Ishikawa (cell line): ENCODE measurements at regions not wholly inside any gene's neighbourhood (a gene's known extent, or its start where the extent isn't known, plus 50 kb on each side); places are given as distances from the start of the nearest gene placed in this dataset.
A peak's percentile ranks its signal among the peaks of the same experiment; 100 is the strongest.

Experiments used
- CEBPB ChIP-seq: IDR thresholded peaks from 2 replicates; pipeline ENCODE4 v1.6.1; 2012
- CREB1 ChIP-seq: IDR thresholded peaks from 2 replicates; pipeline ENCODE4 v1.6.1; 2012; ENCODE audit warnings: low read depth
- EGR1 ChIP-seq: IDR thresholded peaks from 2 replicates; pipeline ENCODE4 v1.6.1; 2012
- EP300 ChIP-seq: IDR thresholded peaks from 2 replicates; pipeline ENCODE4 v1.6.1; 2012; ENCODE audit warnings: borderline replicate concordance
- FOXM1 ChIP-seq: IDR thresholded peaks from 2 replicates; pipeline ENCODE4 v1.6.1; 2012; ENCODE audit warnings: low read depth, borderline replicate concordance
- MAX ChIP-seq: IDR thresholded peaks from 2 replicates; pipeline ENCODE4 v1.6.1; 2012
- NFIC ChIP-seq: IDR thresholded peaks from 2 replicates; pipeline ENCODE4 v1.6.1; 2012
- RAD21 ChIP-seq: IDR thresholded peaks from 2 replicates; pipeline ENCODE4 v1.6.1; 2012; ENCODE audit warnings: low read depth
- REST ChIP-seq: IDR thresholded peaks from 2 replicates; pipeline ENCODE4 v1.6.1; 2012; ENCODE audit warnings: low read depth, mild to moderate bottlenecking
- TAF1 ChIP-seq: IDR thresholded peaks from 2 replicates; pipeline ENCODE4 v1.6.1; 2012; ENCODE audit warnings: low read depth, mild to moderate bottlenecking
- TCF12 ChIP-seq: IDR thresholded peaks from 2 replicates; pipeline ENCODE4 v1.6.1; 2012; ENCODE audit warnings: low read depth
- TEAD4 ChIP-seq: IDR thresholded peaks from 2 replicates; pipeline ENCODE4 v1.6.1; 2012
- YY1 ChIP-seq: IDR thresholded peaks from 2 replicates; pipeline ENCODE4 v1.6.1; 2012; ENCODE audit warnings: low read depth
- ZBTB7A ChIP-seq: IDR thresholded peaks from 2 replicates; pipeline ENCODE4 v1.6.1; 2012; ENCODE audit warnings: low read depth
- TF ChIP-seq, protein P1 (sequence below): IDR thresholded peaks from 2 replicates; pipeline ENCODE4 v1.6.1; 2012

- TF ChIP-seq EGR1, result no peak
- TF ChIP-seq TCF12, result no peak
- TF ChIP-seq YY1, result no peak
- TF ChIP-seq TEAD4, result no peak
- no peak for TF ChIP-seq RAD21
- TF ChIP-seq FOXM1, result no peak
- no peak for TF ChIP-seq CEBPB
- TF ChIP-seq EP300, result no peak
- no peak for TF ChIP-seq MAX
- TF ChIP-seq ZBTB7A, result no peak
- TF ChIP-seq NFIC, result no peak
Observed at GRCh38 chr10:30788307-30788706, 158.8 kb upstream of the LYZL2 start.

DNA sequence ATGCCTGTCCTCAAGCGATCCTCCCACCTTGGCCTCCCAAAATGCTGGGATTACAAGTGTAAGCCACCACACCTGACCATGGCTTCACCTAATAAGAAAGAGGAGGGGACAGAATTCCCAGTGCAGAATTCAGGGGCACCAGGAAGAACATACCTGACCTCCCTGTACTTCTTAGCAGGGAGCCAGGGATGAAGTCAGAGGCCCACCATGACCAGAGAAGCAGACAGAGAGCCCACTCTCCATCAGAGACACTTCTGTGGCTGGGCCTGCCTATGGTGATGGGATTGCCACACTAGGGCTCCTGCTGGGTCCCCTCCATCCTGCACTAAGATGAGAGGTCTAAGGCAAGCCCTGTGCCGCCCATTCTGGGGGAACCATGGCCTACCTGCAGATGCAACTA is 157.4 kb upstream of the LYZL2 start:
- no peak for TF ChIP-seq TAF1
- no peak for TF ChIP-seq RAD21
- no peak for TF ChIP-seq CEBPB
- no peak for TF ChIP-seq EGR1
- TF ChIP-seq MAX, result no peak
- TF ChIP-seq TEAD4, result no peak
- no peak for TF ChIP-seq CREB1
- TF ChIP-seq TCF12, result no peak
- no peak for TF ChIP-seq NFIC
- no peak for TF ChIP-seq YY1
- TF ChIP-seq, protein P1, sequence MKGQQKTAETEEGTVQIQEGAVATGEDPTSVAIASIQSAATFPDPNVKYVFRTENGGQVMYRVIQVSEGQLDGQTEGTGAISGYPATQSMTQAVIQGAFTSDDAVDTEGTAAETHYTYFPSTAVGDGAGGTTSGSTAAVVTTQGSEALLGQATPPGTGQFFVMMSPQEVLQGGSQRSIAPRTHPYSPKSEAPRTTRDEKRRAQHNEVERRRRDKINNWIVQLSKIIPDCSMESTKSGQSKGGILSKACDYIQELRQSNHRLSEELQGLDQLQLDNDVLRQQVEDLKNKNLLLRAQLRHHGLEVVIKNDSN, result no peak
- no peak for TF ChIP-seq EP300
- no peak for TF ChIP-seq ZBTB7A
- no peak for TF ChIP-seq REST
- no peak for TF ChIP-seq FOXM1

DNA sequence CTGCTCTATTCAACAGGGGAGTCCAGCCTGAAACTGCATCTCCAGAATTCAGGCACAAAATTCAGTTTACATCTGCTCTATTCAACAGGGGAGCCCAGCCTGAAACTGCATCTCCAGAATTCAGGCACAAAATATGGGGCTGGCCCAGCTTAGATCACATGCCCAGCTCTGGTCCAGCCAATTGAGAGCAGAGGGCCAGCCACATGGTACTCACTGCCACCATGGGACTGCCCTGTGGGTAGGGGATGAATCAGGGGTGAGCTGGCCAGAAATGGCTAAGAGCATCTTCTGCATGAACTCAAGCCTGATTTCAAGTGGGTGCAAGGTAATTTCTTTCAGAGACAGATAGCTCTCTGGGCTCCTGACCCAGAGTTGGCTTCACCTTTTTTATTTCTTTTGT is 156.6 kb upstream of the LYZL2 start:
- TF ChIP-seq, protein P1, result 0 out of 2 replicates have a peak, but pooled peaks have one; percentile 8
- TF ChIP-seq MAX (no peak), TAF1 (no peak), EGR1 (no peak), CREB1 (no peak), TEAD4 (no peak)

DNA sequence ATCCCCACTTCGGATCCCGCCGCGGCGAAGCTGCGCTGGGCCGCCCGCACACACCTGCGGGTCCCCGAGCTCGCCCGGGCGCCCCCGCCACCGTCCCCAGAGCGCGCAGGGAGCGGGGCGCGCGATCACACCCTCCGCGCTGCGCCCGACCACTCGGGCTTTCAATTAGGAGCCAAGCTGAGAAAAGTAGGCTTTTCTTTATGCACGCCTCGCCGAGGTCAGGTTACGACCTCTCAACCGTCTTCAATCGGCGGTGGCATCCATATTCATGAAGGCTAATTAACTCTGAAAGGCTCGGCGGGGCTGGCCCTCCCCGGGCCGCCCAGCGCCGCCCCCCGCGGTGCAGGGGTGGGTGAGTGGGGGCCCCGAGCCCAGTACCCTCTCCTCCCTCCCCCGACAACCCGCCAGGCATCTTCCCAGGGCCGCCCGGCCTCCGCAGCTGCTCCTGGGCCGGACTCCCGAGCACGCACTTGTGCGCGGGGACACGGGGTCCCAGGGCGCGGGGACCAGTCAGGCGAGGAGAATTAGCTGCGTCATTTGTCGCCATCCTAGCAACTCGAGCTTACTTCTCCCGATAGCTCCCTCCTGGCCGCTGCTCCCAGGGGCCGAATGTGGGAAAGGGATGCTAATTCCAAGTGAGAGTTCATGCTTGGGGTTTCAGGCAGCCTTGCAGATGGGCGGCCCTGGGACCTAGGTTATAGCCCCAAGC is 155.5 kb upstream of the LYZL2 start:
- TF ChIP-seq YY1 (no peak), MAX (no peak)

GRCh38 chr10:30784524-30784896 is 155.0 kb upstream of the LYZL2 start:
- TF ChIP-seq, protein P1, result no peak
- no peak for TF ChIP-seq REST
- no peak for TF ChIP-seq MAX
- no peak for TF ChIP-seq NFIC
- TF ChIP-seq EGR1, result no peak
- TF ChIP-seq CREB1, result no peak
- TF ChIP-seq YY1, result no peak
- TF ChIP-seq RAD21, result no peak
- TF ChIP-seq ZBTB7A, result no peak
- TF ChIP-seq FOXM1, result no peak
